Endodermal cell (in vitro differentiated cells): ENCODE measurements at regions not wholly inside any gene's neighbourhood (a gene's known extent, or its start where the extent isn't known, plus 50 kb on each side); places are given as distances from the start of the nearest gene placed in this dataset.

Experiments
- DNase-seq: peaks from one replicate; pipeline ENCODE4 v3.0.0-alpha.2; 2017
- H3K27ac ChIP-seq: 2 replicates; pipeline ENCODE4 v1.5.1; 2013; ENCODE audit warnings: mild to moderate bottlenecking, low read depth, low read length, moderate library complexity
- H3K27me3 ChIP-seq: 2 replicates; pipeline ENCODE4 v1.6.1; 2013; ENCODE audit warnings: mild to moderate bottlenecking, low read length, moderate library complexity; ENCODE audit not compliant: insufficient read depth, control insufficient read depth, poor library complexity, severe bottlenecking
- H3K36me3 ChIP-seq: 2 replicates; pipeline ENCODE4 v1.7.0; 2013; ENCODE audit warnings: mild to moderate bottlenecking, low read length, moderate library complexity; ENCODE audit not compliant: control insufficient read depth, insufficient read depth
- H3K4me1 ChIP-seq: one replicate; pipeline ENCODE4 v1.7.0; 2013; ENCODE audit warnings: low read length; ENCODE audit not compliant: control insufficient read depth, insufficient read depth
- H3K4me3 ChIP-seq: 2 replicates; pipeline ENCODE4 v1.5.1; 2013; ENCODE audit warnings: mild to moderate bottlenecking, low read length, moderate library complexity
- H3K9ac ChIP-seq: 2 replicates; pipeline ENCODE4 v1.6.1; 2013; ENCODE audit warnings: mild to moderate bottlenecking, low read length, moderate library complexity; ENCODE audit not compliant: poor library complexity, severe bottlenecking; ENCODE audit errors: extremely low read depth
- H3K9me3 ChIP-seq: 2 replicates; pipeline ENCODE4 v1.6.1; 2013; ENCODE audit warnings: mild to moderate bottlenecking, low read length, moderate library complexity; ENCODE audit not compliant: control insufficient read depth
- H3K27ac Mint-ChIP-seq: 2 replicates; pipeline ENCODE4 v1.8.0; 2020; ENCODE audit warnings: mixed read lengths
- H3K27me3 Mint-ChIP-seq: 2 replicates; pipeline ENCODE4 v1.8.0; 2021; ENCODE audit warnings: mild to moderate bottlenecking, mixed read lengths; ENCODE audit not compliant: insufficient read depth
- H3K36me3 Mint-ChIP-seq: 2 replicates; pipeline ENCODE4 v1.8.0; 2020; ENCODE audit warnings: low read depth, mixed read lengths
- H3K4me1 Mint-ChIP-seq: 2 replicates; pipeline ENCODE4 v1.8.0; 2020; ENCODE audit warnings: mixed read lengths
- H3K4me3 Mint-ChIP-seq: 2 replicates; pipeline ENCODE4 v1.8.0; 2020; ENCODE audit warnings: mild to moderate bottlenecking, moderate library complexity, mixed read lengths
- H3K9me3 Mint-ChIP-seq: 2 replicates; pipeline ENCODE4 v1.8.0; 2020; ENCODE audit warnings: mild to moderate bottlenecking, mixed read lengths
- CTCF ChIP-seq: fragments of 200-600 bp; sonication (generic); conservative IDR thresholded peaks from 2 replicates; pipeline ENCODE4 v1.5.0; 2021; ENCODE audit warnings: antibody characterized with exemption, mild to moderate bottlenecking
- WGBS, 2 experiments: methylation state at CpG; one replicate each; pipeline versions ENCODE4 v1.1.5 to v1.1.7; 2013; ENCODE audit warnings: missing lambda C conversion rate in 2 of 2, mixed read lengths in 1 of 2; ENCODE audit not compliant: insufficient coverage in 1 of 2, insufficient read length in 1 of 2; 5-methylcytosine and 5-hydroxymethylcytosine counted together

GRCh38 chr3:104436506-104436905, 930.2 kb upstream of the ALCAM start:
- Histone ChIP-seq H3K4me1 (peaks cover 9% of the 10 kb centered on the region), H3K27ac (no peak overlapping the region), H3K27me3 (no peaks in the 10 kb centered on the region), H3K9ac (no peak overlapping the region), H3K4me3 (no peak overlapping the region), H3K36me3 (no peaks in the 10 kb centered on the region), H3K9me3 (peaks cover 21% of the 10 kb centered on the region)
- no peaks in the 10 kb centered on the region for H3K36me3 Mint-ChIP-seq
- H3K4me1 Mint-ChIP-seq = peaks cover 49% of the 10 kb centered on the region
- no peak for DNase-seq
- 82% methylated on average over 1 of the region's 1 CpG; no CpG with 5 or more reads in 1 of the 2 experiments for WGBS, 2 experiments
- no peak overlapping the region for H3K4me3 Mint-ChIP-seq
- H3K27me3 Mint-ChIP-seq = no peaks in the 10 kb centered on the region
- peaks cover 8% of the 10 kb centered on the region for H3K9me3 Mint-ChIP-seq
- no peak for TF ChIP-seq CTCF
- H3K27ac Mint-ChIP-seq = no peak overlapping the region

DNA sequence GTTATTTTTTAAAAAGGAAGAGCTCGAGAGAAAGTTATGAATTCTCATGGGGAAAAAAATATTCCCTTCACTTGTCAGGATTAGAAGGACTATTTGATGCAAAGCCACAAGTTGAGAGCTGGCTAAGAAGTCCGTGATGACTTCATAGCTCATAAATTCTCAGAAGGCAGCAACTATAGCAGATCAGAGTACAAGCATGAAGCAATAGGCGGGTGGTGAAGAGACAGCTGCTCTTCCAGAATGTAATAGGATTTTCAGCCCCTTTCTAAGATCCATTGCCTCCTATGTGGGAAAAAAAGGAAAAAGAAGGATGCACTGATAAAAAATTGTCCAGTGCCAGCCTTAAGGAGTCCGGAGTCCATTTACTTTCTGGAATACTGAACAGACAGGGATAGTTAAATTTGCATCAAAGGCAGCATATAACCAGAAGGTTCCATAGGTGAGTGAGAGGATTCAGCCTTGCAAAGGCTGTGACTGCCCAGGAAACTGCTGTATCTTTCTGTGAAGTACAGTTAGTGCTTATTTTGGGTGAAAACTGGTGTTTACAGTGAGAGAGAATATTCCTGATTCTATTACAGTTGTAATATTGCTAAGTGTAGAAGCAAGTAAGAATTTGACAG, 929.5 kb upstream of the ALCAM start:
- Histone ChIP-seq H3K27ac (no peak overlapping the region), H3K9me3 (peaks cover 14% of the 10 kb centered on the region), H3K27me3 (no peaks in the 10 kb centered on the region), H3K4me3 (peak overlapping the region; percentile 53), H3K9ac (no peak overlapping the region), H3K36me3 (no peaks in the 10 kb centered on the region), H3K4me1 (peaks cover 9% of the 10 kb centered on the region)
- no peaks in the 10 kb centered on the region for H3K36me3 Mint-ChIP-seq
- DNase-seq = no peak
- H3K4me1 Mint-ChIP-seq = peaks cover 56% of the 10 kb centered on the region
- H3K27ac Mint-ChIP-seq = peak overlapping the region; percentile 82
- H3K4me3 Mint-ChIP-seq = no peak overlapping the region
- TF ChIP-seq CTCF = no peak
- H3K27me3 Mint-ChIP-seq = no peaks in the 10 kb centered on the region
- WGBS, 2 experiments = 91 to 96% methylated on average over 3 to 4 of the region's 4 CpGs
- peaks cover 9% of the 10 kb centered on the region for H3K9me3 Mint-ChIP-seq

GRCh38 chr3:104437891-104438290, 928.8 kb upstream of the ALCAM start:
- Mint-ChIP-seq H3K4me3 (no peak overlapping the region), H3K4me1 (peaks cover 59% of the 10 kb centered on the region), H3K9me3 (peaks cover 9% of the 10 kb centered on the region), H3K36me3 (no peaks in the 10 kb centered on the region), H3K27ac (peak overlapping the region; percentile 57), H3K27me3 (no peaks in the 10 kb centered on the region)
- WGBS, 2 experiments = 28 to 30% methylated on average over 1 of the region's 1 CpG
- Histone ChIP-seq H3K27me3 (no peaks in the 10 kb centered on the region), H3K4me3 (peak overlapping the region; percentile 53), H3K9ac (no peak overlapping the region), H3K36me3 (no peaks in the 10 kb centered on the region), H3K4me1 (peaks cover 9% of the 10 kb centered on the region), H3K27ac (no peak overlapping the region), H3K9me3 (peaks cover 10% of the 10 kb centered on the region)
- no peak for TF ChIP-seq CTCF
- peak; percentile 45 for DNase-seq
